Activated CD4-positive, alpha-beta T cell treated with anti-CD3 and anti-CD28 coated beads for 4 hours (primary cell): ENCODE measurements at regions not wholly inside any gene's neighbourhood (a gene's known extent, or its start where the extent isn't known, plus 50 kb on each side); places are given as distances from the start of the nearest gene placed in this dataset.
"Not testable (repeated sequence)": the region's sequence is repeated elsewhere in the genome, so short reads cannot be mapped to it uniquely, and the experiment has no call there.

Source experiments
- DNase-seq, 2 donors: peaks; one replicate each; pipeline ENCODE4 v3.0.0-alpha.2; 2020

GRCh38 chr10:64973391-64973790 lies 1452.2 kb downstream of the REEP3 start:
- DNase-seq, result no peak

GRCh38 chr10:64976150-64976549 lies 1454.9 kb downstream of the REEP3 start:
- DNase-seq, result no peak

DNA sequence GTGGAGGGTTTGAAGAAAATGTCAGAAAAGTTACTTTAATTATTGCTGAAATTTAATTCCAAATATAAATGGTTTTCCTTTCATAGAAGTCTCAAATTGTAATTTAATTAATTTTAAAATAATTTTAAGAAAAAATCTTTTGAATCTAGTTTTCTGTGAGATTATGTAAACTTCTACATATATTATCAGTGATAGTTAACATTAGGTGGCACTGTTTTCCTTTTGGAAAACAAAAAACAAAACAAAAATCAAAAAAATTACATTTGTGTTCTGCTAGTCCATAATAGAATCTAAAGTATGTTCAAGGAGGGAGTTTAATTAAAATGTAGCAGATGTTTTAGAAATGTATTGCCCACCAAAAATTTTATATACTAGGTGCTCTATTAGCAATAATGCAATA lies 1456.7 kb downstream of the REEP3 start:
- no peak for DNase-seq

DNA sequence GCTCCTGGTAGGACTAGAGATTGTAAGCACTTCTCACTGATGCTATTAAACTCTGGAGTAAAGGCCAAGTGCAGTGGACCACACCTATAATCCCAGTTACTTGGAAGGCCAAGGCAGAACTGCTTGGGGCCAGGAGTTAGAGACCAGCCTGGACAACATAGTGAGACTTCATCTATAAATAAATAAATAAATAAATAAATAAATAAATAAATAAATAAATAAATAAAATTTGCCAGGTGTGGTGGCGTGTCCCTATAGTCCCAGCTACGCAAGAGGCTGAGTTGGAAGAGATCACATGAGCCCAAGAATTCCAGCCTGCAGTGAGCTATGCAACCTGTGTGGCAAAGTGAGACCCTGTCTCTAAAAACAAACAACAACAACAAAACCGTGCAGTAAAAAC lies 1475.7 kb downstream of the REEP3 start:
- DNase-seq, result no peak

DNA sequence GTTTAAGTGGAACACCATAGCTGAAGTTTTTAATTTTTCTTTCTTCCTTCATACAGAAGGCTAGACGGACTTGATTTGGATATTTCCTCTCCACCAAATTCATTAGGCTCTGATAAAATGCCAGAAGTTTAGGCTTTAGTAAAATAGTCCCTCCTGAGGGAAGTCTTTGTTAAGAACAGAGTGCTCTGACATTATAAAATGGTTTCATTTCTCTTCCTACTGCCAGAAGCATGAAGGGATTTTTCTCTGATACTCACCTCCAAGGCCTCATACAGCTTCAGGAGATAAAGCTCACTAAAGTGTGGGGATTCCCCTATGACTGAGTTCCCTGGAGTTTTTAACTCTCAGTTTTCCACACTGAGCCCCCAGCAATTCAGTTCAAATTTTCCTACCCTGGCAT lies 1489.6 kb downstream of the REEP3 start:
- DNase-seq, result no peak

- no peak for DNase-seq
Observed at GRCh38 chr10:65017523-65017922, 1496.3 kb downstream of the REEP3 start.

DNA sequence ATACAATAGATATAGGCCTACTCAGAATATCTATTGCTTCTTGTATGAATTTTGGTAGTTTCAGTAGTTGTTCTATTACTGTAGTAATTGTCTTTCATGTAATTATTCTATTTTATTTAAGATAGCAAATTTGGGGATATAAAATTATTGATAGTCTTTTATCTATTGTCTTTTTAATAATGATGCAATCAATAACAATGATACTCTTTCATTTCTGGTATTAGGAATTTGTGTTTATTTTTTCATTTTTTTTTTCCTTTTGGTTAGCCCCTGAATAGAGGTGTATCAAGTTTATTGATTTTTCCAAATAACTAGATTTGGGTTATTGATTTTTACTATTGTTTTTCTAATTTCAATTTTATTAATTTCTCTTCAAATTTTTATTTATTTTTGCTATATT lies 1503.7 kb downstream of the REEP3 start:
- no peak for DNase-seq

- no peak for DNase-seq
Observed at GRCh38 chr10:65030263-65030662, 1509.1 kb downstream of the REEP3 start.

DNA sequence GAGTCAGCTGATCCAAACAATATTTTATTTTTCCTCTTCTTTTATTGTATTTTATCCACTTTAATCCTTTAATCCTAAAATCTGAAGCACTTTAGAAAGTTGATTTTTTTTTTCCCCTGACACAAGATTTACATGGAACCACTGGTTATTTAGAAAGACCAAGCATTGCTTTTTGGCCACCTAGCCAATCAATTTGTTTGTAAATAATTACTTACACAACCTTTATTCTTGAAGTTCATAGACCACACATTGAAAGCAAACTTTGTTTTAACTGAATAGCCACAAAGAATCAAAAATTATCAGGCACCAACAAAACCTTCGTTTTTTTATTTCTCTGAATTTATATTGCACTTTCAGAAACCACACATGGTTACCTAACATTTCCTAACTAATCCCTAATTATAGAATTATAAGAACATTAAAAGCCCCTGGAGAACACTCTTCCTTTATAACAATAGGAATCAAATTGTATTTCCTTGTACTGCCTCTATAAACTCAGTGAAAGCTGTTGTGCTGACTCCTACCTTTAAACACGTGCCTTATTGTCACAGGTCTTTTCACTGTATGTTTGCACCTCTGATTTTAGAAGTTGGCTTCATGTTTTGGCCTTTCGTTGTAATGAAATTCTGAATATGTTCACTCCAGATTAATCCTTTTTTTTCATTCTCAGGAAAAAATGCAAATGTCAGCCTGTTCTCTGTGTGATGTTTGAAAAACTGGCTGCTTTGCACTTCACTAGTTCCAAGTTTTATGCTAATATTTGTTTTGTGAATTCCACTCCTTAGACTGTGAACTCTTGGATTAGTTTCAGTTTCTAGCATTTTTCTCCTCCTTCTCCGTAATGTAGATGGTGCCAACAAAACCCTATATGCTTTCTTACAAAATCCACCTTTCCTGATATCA lies 1511.9 kb downstream of the REEP3 start:
- no peak for DNase-seq

DNA sequence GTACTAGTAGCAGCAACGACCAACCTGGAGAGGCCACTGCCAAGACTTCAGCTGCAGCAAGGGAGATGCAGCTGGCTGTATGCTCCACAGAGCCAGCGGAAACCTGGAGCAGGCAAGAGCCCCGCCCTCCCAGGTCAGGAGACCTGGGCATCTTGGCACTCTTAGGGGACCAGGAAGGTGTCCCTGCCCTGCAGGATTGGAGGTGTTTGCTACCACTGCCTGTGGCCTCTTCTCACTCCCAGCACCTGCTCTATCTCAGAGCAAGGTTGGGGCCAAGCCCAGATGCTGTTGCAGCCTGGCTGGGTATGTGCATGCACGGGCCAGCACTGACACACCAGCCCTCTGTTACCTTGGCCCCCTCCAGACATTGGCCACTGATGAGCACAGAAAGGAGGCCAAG lies 1512.8 kb downstream of the REEP3 start:
- DNase-seq, result no peak

GRCh38 chr10:65040796-65041195 lies 1519.6 kb downstream of the REEP3 start:
- DNase-seq, result no peak

- no peak for DNase-seq
Observed at GRCh38 chr10:65041307-65041706, 1520.1 kb downstream of the REEP3 start.

DNA sequence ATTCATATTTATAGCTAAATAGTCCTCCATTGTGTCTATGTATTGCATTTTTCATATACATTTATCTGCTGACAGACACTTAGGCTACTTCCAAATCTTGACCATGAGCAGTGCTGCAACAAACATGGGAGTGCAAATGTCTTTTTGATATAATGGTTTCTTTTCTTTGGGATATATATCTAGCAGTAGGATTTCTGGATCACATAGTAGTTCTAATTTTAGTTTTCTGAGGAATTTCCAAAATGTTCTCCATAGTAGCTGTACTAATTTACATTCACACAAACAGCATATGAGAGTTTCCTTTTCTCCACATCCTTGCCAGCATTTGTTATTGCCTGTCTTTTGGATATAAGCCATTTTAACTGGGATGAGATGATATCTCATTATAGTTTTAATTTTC lies 1521.3 kb downstream of the REEP3 start:
- no peak for DNase-seq

- no peak for DNase-seq
Observed at GRCh38 chr10:65046831-65047230, 1525.6 kb downstream of the REEP3 start.

DNA sequence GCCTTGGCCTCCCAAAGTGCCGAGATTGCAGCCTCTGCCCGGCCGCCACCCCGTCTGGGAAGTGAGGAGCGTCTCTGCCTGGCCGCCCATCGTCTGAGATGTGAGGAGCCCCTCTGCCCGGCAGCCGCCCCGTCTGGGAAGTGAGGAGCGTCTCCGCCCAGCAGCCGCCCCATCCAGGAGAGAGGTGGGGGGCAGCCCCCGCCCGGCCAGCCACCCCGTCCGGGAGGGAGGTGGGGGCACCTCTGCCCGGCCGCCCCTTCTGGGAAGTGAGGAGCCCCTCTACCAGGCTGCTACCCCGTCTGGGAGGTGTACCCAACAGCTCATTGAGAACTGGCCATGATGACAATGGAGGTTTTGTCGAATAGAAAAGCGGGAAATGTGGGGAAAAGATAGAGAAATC lies 1530.9 kb downstream of the REEP3 start:
- not testable (repeated sequence) for DNase-seq

DNA sequence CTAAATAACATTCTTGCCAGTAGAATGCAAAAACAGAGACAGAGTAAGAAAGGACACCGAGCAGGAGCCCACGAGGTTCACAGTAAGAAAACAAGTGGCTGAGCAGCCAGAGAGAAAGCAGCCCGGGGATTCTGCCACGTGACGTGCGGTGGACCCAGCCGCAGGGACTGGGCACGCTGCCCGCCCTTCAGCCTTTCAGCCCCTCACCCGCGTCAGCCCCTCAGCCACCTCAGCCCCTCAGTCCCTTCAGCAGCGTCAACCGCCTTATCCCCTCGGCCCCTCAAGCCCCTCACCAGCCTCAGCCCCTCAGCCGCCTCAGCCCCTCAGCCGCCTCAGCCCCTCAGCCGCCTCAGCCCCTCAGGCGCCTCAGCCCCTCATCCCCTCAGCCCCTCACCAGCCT lies 1532.2 kb downstream of the REEP3 start:
- DNase-seq, result not testable (repeated sequence)

DNA sequence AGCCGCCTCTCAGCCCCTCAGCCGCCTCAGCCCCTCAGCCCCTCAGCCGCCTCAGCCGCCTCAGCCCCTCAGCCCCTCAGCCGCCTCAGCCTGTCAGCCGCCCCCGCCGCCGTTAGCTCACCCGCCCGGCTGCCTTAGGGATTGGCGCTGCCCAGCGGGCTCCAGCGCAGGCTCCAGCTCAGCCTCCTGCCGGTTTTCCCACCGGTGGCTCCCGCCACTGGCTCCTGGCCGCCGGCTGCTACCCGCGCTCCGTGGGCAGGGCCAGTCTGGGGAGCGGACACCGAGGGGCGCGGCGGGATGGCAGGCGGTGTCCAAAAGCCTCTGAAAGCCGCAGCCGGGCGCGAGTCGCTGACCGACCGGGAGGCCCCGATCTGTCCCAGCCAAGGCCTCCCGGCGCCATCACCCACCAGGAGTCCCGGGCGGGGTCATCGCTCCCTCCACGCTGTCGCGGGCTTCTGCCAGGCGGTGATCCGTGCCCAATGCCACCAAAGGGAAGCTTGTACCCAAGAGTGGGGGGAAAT lies 1532.7 kb downstream of the REEP3 start:
- DNase-seq, result not testable (repeated sequence)

DNA sequence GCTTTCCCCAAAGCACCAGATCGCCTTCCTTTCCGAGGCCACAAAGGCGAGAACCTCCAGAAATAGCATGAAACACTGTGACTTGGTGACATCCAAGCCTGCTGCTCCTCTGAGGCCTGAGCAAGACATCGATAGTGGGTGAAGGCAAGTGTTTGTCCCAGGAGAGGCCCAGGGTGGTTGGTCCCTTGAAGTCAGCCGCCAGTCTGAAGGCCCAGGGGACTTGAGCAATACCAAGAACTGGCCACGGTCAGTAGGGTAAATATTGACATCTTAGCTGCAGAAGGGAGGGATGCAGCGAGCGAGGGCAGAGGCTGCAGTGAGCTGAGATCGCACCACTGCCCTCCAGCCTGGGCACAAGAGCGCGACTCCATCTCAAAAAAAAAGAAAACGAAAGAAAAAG lies 1533.5 kb downstream of the REEP3 start:
- DNase-seq, result not testable (repeated sequence)

DNA sequence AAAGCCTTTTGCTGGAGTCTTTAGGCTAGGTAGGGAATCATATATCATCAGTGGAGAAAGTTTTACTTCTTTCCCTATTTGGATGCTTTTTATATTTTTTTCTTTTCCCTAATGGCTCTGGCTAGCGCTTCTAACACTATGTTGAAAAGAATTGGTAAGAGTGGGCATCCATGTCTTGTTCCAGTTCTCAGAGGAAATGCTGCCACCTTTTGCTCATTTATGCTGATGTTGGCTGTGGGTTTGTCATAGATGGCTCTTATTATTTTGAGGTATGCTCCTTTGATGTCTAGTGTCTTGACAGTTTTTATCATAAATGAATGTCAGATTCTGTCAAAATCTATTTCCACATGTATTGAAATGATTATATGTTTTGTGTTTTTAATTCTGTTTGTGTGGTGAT lies 1544.1 kb downstream of the REEP3 start:
- no peak for DNase-seq

DNA sequence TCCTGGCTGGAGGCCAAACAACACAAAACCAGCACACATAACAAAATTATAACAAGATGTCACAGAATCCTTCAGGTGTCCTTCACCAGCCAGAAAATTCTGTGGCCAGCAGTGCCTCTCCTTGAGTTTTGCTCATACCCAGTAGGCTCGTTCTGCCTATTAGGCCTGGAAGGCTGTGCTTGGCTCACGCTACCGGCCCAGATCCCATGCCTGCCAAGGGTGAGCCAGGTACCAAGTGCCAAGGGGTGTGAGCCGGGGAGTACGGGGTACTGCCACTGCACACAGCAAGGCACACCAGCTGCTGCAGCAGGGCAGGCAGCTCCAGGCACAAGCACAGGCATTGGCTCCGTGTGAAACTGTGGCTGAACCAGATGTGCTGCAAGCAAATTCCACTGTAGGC lies 1562.0 kb downstream of the REEP3 start:
- DNase-seq, result no peak

DNA sequence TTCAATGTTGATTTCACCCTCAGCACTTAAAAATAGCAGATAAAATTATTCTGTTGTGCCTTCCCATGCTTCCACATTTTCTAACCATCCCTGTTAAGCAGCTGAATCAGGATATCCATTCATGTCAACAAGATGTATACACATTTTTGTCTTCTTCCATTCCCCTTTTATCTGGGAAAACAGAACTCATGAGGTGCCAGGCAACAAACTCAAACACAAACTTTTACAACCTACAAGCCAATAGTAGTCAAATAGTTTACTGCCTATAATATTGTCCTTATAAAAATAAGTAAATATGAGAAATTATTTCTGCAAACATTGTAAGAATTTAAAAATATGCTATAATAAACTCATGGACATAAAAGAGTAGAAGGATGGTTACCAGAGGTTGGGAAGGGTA lies 1569.8 kb downstream of the REEP3 start:
- no peak for DNase-seq

DNA sequence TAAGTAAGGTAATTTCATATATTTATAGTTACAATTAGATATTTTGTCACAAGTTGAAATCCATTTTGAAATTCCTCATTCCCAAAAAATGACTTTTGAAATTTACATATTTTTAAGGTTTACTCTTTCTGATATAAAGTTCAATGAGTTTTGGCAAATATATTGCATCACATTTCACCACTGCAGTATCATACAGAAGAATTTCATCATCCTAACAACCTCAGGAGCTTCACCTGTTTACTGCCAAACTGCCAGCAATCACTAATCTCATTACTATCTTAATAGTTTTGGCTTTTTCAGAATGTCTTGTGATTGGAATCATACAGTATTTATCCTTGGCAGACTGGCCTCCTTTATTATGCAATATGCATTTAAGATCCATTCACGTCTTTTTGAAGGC lies 1578.9 kb downstream of the REEP3 start:
- DNase-seq, result no peak

DNA sequence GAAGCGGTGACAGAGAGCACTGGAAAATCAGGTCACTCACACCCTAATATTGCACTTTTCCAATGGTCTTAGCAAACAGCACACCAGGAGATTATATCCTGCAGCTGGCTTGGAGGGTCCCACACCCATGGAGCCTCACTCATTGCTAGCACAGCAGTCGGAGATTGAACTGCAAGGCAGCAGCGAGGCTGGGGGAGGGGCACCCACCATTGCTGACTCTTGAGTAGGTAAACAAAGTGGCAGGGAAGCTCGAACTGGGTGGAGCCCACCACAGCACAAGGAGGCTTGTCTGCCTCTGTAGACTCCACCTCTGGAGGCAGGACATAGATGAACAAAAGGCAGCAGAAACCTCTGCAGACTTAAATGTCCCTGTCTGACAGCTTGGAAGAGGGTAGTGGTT lies 1579.7 kb downstream of the REEP3 start:
- DNase-seq, result not testable (repeated sequence)

DNA sequence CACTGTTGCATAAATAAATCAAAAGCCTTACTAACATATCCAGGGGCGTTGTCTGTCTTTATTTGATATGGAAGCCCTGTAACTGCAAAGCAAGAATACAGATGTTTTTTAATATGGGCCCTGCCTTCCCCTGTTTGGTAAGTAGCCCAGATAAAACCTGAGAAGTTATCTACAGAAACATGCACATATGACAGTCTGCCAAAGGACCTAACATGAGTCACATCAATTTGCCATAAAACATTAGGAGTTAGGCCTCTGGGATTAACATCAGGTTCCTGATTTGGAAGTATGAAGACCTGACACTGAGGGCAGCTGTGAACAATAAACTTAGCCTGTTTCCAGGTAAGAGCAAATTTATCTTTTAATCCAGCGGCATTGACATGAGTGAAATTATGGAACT lies 1588.8 kb downstream of the REEP3 start:
- DNase-seq, result no peak

GRCh38 chr10:65111059-65111458 lies 1589.9 kb downstream of the REEP3 start:
- not testable (repeated sequence) for DNase-seq
